GM18907 (cell line): ENCODE measurements at regions not wholly inside any gene's neighbourhood (a gene's known extent, or its start where the extent isn't known, plus 50 kb on each side); places are given as distances from the start of the nearest gene placed in this dataset.
"Not testable (repeated sequence)": the region's sequence is repeated elsewhere in the genome, so short reads cannot be mapped to it uniquely, and the experiment has no call there.

Experiments
- ATAC-seq: cut with Tn5 transposase; IDR thresholded peaks from one replicate; pipeline ENCODE4 v1.9.1; 2021; ENCODE audit warnings: mild to moderate bottlenecking, moderate library complexity; ENCODE audit not compliant: unreplicated experiment

- ATAC-seq = no peak
Measured at GRCh38 chr10:114708084-114708483, 50.0 kb upstream of the ABLIM1 start.

- no peak for ATAC-seq
Measured at GRCh38 chr10:114708717-114709335, 50.8 kb upstream of the ABLIM1 start.

- ATAC-seq = no peak
Measured at GRCh38 chr10:114709984-114710383, 51.9 kb upstream of the ABLIM1 start.

- no peak for ATAC-seq
Measured at GRCh38 chr10:114711176-114711868, 53.2 kb upstream of the ABLIM1 start.

- no peak for ATAC-seq
Measured at GRCh38 chr10:114711869-114712250, 53.8 kb upstream of the ABLIM1 start.

GRCh38 chr10:114713525-114714090, 55.5 kb upstream of the ABLIM1 start:
- no peak for ATAC-seq

GRCh38 chr10:114714281-114714741, 56.2 kb upstream of the ABLIM1 start:
- ATAC-seq = no peak

- no peak for ATAC-seq
Measured at GRCh38 chr10:114715171-114715670, 57.1 kb upstream of the ABLIM1 start.

GRCh38 chr10:114716811-114717404, 58.8 kb upstream of the ABLIM1 start:
- no peak for ATAC-seq

GRCh38 chr10:114717881-114718280, 59.8 kb upstream of the ABLIM1 start:
- not testable (repeated sequence) for ATAC-seq

GRCh38 chr10:114718374-114718773, 60.3 kb upstream of the ABLIM1 start:
- ATAC-seq = no peak

GRCh38 chr10:114719311-114719710, 61.2 kb upstream of the ABLIM1 start:
- no peak for ATAC-seq

GRCh38 chr10:114720023-114720422, 61.9 kb upstream of the ABLIM1 start:
- ATAC-seq = not testable (repeated sequence)

GRCh38 chr10:114720685-114721278, 62.7 kb upstream of the ABLIM1 start:
- no peak for ATAC-seq

- ATAC-seq = not testable (repeated sequence)
Measured at GRCh38 chr10:114722136-114722535, 64.1 kb upstream of the ABLIM1 start.

GRCh38 chr10:114723361-114723760, 65.3 kb upstream of the ABLIM1 start:
- ATAC-seq = no peak

- ATAC-seq = no peak
Measured at GRCh38 chr10:114723991-114724715, 66.1 kb upstream of the ABLIM1 start.

GRCh38 chr10:114724716-114725106, 66.6 kb upstream of the ABLIM1 start:
- no peak for ATAC-seq

GRCh38 chr10:114726820-114727271, 68.8 kb upstream of the ABLIM1 start:
- no peak for ATAC-seq

GRCh38 chr10:114728325-114728724, 70.2 kb upstream of the ABLIM1 start:
- no peak for ATAC-seq
